Chondrocyte (in vitro differentiated cells): ENCODE measurements at regions not wholly inside any gene's neighbourhood (a gene's known extent, or its start where the extent isn't known, plus 50 kb on each side); places are given as distances from the start of the nearest gene placed in this dataset.
"Not testable (repeated sequence)": the region's sequence is repeated elsewhere in the genome, so short reads cannot be mapped to it uniquely, and the experiment has no call there.

Experiments
- DNase-seq: peaks from one replicate; pipeline ENCODE4 v3.0.0; 2021; ENCODE audit warnings: mixed read lengths, low spot score
- H3K27ac Mint-ChIP-seq: one replicate; pipeline ENCODE4 v1.8.0; 2021; ENCODE audit warnings: mild to moderate bottlenecking, moderate library complexity, mixed read lengths; ENCODE audit not compliant: unreplicated experiment
- H3K27me3 Mint-ChIP-seq: 2 replicates; pipeline ENCODE4 v1.8.0; 2021; ENCODE audit warnings: low read depth, mixed read lengths
- H3K36me3 Mint-ChIP-seq: 2 replicates; pipeline ENCODE4 v1.8.0; 2021; ENCODE audit warnings: low read depth, mixed read lengths
- H3K4me1 Mint-ChIP-seq: 2 replicates; pipeline ENCODE4 v1.8.0; 2021; ENCODE audit warnings: low read depth, mild to moderate bottlenecking, mixed read lengths
- H3K4me3 Mint-ChIP-seq: one replicate; pipeline ENCODE4 v1.8.0; 2021; ENCODE audit warnings: mild to moderate bottlenecking, moderate library complexity, mixed read lengths; ENCODE audit not compliant: unreplicated experiment
- H3K9me3 Mint-ChIP-seq: 2 replicates; pipeline ENCODE4 v1.8.0; 2021; ENCODE audit warnings: low read depth, mixed read lengths
- CTCF ChIP-seq: fragments of 200-600 bp; sonication (generic); IDR thresholded peaks from 2 replicates; pipeline ENCODE4 v1.5.0; 2021; ENCODE audit warnings: antibody characterized with exemption, mild to moderate bottlenecking, moderate library complexity

- no peak for TF ChIP-seq CTCF
- H3K9me3 Mint-ChIP-seq = peaks cover 19% of the 10 kb centered on the region
- DNase-seq = peak; percentile 90
- no peaks in the 10 kb centered on the region for H3K27me3 Mint-ChIP-seq
- H3K4me3 Mint-ChIP-seq = no peak overlapping the region
- H3K27ac Mint-ChIP-seq = no peak overlapping the region
- no peaks in the 10 kb centered on the region for H3K4me1 Mint-ChIP-seq
- H3K36me3 Mint-ChIP-seq = no peaks in the 10 kb centered on the region
These were observed 372.2 kb upstream of the NRG3 start for GRCh38 chr10:81502677-81503359.

- peak; percentile 59 for DNase-seq
- not testable (repeated sequence) for H3K4me1 Mint-ChIP-seq, H3K36me3 Mint-ChIP-seq, H3K4me3 Mint-ChIP-seq, H3K27ac Mint-ChIP-seq, H3K27me3 Mint-ChIP-seq
- peaks cover 28% of the 10 kb centered on the region for H3K9me3 Mint-ChIP-seq
These were observed 369.2 kb upstream of the NRG3 start for GRCh38 chr10:81505777-81506176.

- Mint-ChIP-seq H3K9me3 (peaks cover 7% of the 10 kb centered on the region), H3K27me3 (no peaks in the 10 kb centered on the region), H3K4me3 (no peak overlapping the region), H3K27ac (no peak overlapping the region), H3K36me3 (peaks cover 2% of the 10 kb centered on the region), H3K4me1 (no peaks in the 10 kb centered on the region)
- TF ChIP-seq CTCF = no peak
- no peak for DNase-seq
These were observed 360.2 kb upstream of the NRG3 start for GRCh38 chr10:81514811-81515210.

- Mint-ChIP-seq H3K27ac (no peak overlapping the region), H3K4me3 (no peak overlapping the region), H3K9me3 (no peaks in the 10 kb centered on the region), H3K27me3 (no peaks in the 10 kb centered on the region), H3K36me3 (no peaks in the 10 kb centered on the region), H3K4me1 (no peaks in the 10 kb centered on the region)
- TF ChIP-seq CTCF = no peak
- DNase-seq = no peak
These were observed 354.3 kb upstream of the NRG3 start for GRCh38 chr10:81520688-81521087.

- no peak for TF ChIP-seq CTCF
- Mint-ChIP-seq H3K36me3 (no peaks in the 10 kb centered on the region), H3K27me3 (no peaks in the 10 kb centered on the region), H3K4me1 (no peaks in the 10 kb centered on the region), H3K4me3 (no peak overlapping the region), H3K9me3 (peaks cover 9% of the 10 kb centered on the region), H3K27ac (no peak overlapping the region)
- no peak for DNase-seq
These were observed 350.5 kb upstream of the NRG3 start for GRCh38 chr10:81524467-81524866.

- Mint-ChIP-seq H3K27ac (no peak overlapping the region), H3K4me3 (no peak overlapping the region), H3K9me3 (peaks cover 19% of the 10 kb centered on the region), H3K4me1 (no peaks in the 10 kb centered on the region), H3K36me3 (no peaks in the 10 kb centered on the region), H3K27me3 (no peaks in the 10 kb centered on the region)
- TF ChIP-seq CTCF = no peak
- DNase-seq = no peak
These were observed 342.6 kb upstream of the NRG3 start for GRCh38 chr10:81532403-81532802.
